Prostate gland (tissue), 2 donors: ENCODE measurements at regions not wholly inside any gene's neighbourhood (a gene's known extent, or its start where the extent isn't known, plus 50 kb on each side); places are given as distances from the start of the nearest gene placed in this dataset.

ENCODE experiments used
- POLR2A ChIP-seq: fragments of 450-650 bp; IDR thresholded peaks from one replicate; pipeline ENCODE4 v1.6.1; 2016; ENCODE audit warnings: antibody characterized with exemption, mild to moderate bottlenecking
- POLR2AphosphoS5 ChIP-seq: sonication (generic); formaldehyde crosslinking; IDR thresholded peaks from one replicate; pipeline ENCODE4 v1.6.1; 2017; ENCODE audit warnings: antibody characterized with exemption
- TF ChIP-seq, protein P1 (sequence below), 4 experiments: fragments of 200-600 bp in 2 of 4; fragments of 450-650 bp in 2 of 4; sonication (generic) in 2 of 4; IDR thresholded peaks; 1 replicate in 3 of 4; 2 replicates in 1 of 4; pipeline ENCODE4 v1.5.1; 2016 to 2019; ENCODE audit warnings: antibody characterized with exemption in 4 of 4, mild to moderate bottlenecking in 2 of 4, moderate library complexity in 2 of 4

DNA sequence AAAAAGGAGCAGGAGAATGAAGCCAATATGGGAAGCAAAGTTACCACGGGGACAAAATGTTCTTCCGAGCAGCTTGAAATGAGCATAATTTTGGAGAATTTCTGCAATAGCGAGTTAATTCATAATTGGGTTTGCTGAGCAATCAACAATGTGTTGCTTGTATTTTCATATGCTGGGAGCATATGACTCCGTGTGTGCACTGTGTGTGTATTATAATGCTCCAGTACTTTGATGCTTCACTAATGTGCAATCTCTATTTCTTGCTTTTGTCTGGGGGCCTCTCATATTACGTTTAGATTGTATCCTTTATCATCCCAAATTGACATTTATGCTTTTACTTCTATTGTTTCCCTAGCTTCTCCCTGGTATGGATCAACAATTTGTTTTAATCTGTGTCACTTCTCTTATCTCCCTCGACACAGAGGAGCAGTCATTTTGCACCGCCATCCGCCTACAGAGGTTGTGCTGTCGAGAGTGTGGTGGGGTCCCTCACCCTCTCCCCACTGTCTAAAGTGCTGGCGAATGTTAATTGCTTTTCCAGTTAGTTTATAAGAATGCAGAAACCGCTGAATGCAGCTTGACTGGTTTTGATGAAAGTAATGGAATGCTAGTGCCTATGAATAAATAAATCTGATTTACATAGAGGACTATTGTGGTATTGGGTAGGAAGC is 372.5 kb upstream of the WWC1 start:
- TF ChIP-seq POLR2A, result no peak
- TF ChIP-seq, protein P1, sequence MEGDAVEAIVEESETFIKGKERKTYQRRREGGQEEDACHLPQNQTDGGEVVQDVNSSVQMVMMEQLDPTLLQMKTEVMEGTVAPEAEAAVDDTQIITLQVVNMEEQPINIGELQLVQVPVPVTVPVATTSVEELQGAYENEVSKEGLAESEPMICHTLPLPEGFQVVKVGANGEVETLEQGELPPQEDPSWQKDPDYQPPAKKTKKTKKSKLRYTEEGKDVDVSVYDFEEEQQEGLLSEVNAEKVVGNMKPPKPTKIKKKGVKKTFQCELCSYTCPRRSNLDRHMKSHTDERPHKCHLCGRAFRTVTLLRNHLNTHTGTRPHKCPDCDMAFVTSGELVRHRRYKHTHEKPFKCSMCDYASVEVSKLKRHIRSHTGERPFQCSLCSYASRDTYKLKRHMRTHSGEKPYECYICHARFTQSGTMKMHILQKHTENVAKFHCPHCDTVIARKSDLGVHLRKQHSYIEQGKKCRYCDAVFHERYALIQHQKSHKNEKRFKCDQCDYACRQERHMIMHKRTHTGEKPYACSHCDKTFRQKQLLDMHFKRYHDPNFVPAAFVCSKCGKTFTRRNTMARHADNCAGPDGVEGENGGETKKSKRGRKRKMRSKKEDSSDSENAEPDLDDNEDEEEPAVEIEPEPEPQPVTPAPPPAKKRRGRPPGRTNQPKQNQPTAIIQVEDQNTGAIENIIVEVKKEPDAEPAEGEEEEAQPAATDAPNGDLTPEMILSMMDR (IDR thresholded peaks at IDR 0.05), result no peak
- TF ChIP-seq POLR2AphosphoS5, result no peak
